HL-60 (cell line): ENCODE measurements at regions not wholly inside any gene's neighbourhood (a gene's known extent, or its start where the extent isn't known, plus 50 kb on each side); places are given as distances from the start of the nearest gene placed in this dataset.

ENCODE experiments used
- CTCF ChIP-seq: IDR thresholded peaks from one replicate; pipeline ENCODE4 v1.5.1; 2011; ENCODE audit warnings: low read length, control low read depth, inconsistent platforms; ENCODE audit not compliant: insufficient read depth
- GABPA ChIP-seq: IDR thresholded peaks from 2 replicates; pipeline ENCODE4 v1.6.1; 2012; ENCODE audit warnings: low read depth
- POLR2AphosphoS5 ChIP-seq: IDR thresholded peaks from 2 replicates; pipeline ENCODE4 v1.6.1; 2012; ENCODE audit warnings: low read depth
- REST ChIP-seq: IDR thresholded peaks from 2 replicates; pipeline ENCODE4 v1.6.1; 2012; ENCODE audit warnings: low read depth; ENCODE audit not compliant: insufficient replicate concordance
- SPI1 ChIP-seq: IDR thresholded peaks from 2 replicates; pipeline ENCODE4 v1.6.1; 2012; ENCODE audit warnings: low read depth, mild to moderate bottlenecking, borderline replicate concordance

GRCh38 chr3:31027191-31027761 lies 132.8 kb upstream of the GADL1 start:
- TF ChIP-seq CTCF (no peak), REST (no peak), GABPA (no peak), POLR2AphosphoS5 (no peak), SPI1 (0 out of 2 replicates have a peak, but pooled peaks have one; percentile 14)
